Neural progenitor cell (in vitro differentiated cells): ENCODE measurements at regions not wholly inside any gene's neighbourhood (a gene's known extent, or its start where the extent isn't known, plus 50 kb on each side); places are given as distances from the start of the nearest gene placed in this dataset.

Experiments
- EZH2phosphoT487 ChIP-seq: fragments of 200-600 bp; sonication (generic); IDR thresholded peaks from 2 replicates; pipeline ENCODE4 v1.6.1; 2017; ENCODE audit warnings: antibody characterized with exemption
- TF ChIP-seq, protein P1 (sequence below): fragments of 200-600 bp; sonication (generic); IDR thresholded peaks from 2 replicates; pipeline ENCODE4 v1.5.1; 2017; ENCODE audit warnings: antibody characterized with exemption, mild to moderate bottlenecking

GRCh38 chr4:119774840-119775239 lies 146.2 kb upstream of the PDE5A start:
- TF ChIP-seq, protein P1, sequence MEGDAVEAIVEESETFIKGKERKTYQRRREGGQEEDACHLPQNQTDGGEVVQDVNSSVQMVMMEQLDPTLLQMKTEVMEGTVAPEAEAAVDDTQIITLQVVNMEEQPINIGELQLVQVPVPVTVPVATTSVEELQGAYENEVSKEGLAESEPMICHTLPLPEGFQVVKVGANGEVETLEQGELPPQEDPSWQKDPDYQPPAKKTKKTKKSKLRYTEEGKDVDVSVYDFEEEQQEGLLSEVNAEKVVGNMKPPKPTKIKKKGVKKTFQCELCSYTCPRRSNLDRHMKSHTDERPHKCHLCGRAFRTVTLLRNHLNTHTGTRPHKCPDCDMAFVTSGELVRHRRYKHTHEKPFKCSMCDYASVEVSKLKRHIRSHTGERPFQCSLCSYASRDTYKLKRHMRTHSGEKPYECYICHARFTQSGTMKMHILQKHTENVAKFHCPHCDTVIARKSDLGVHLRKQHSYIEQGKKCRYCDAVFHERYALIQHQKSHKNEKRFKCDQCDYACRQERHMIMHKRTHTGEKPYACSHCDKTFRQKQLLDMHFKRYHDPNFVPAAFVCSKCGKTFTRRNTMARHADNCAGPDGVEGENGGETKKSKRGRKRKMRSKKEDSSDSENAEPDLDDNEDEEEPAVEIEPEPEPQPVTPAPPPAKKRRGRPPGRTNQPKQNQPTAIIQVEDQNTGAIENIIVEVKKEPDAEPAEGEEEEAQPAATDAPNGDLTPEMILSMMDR = no peak
- no peak for TF ChIP-seq EZH2phosphoT487
